K562 (cell line): ENCODE measurements at regions not wholly inside any gene's neighbourhood (a gene's known extent, or its start where the extent isn't known, plus 50 kb on each side); places are given as distances from the start of the nearest gene placed in this dataset.
A peak's percentile ranks its signal among the peaks of the same experiment; 100 is the strongest.

Experiments
- ATAC-seq: fragments of 200-7000 bp; cut with Tn5 transposase; 3 replicates; pipeline ENCODE4 v1.9.1; 2020; ENCODE audit warnings: moderate library complexity
- BruUV-seq: library from RNA; stranded (reverse); fragments of 400-500 nt; replicated peaks from 2 replicates; lab custom pipeline; 2021; lab: Mats Ljungman, UMichigan
- CTCF ChIA-PET: fragments of 300-600 bp; formaldehyde crosslinking; extraction: SDS; loops from one replicate; lab custom pipeline; 2021; ENCODE audit warnings: low intra/inter-chr PET ratio; lab: Yijun Ruan, JAX
- POLR2A ChIA-PET: fragments of 300-600, 350-650 bp; sonication (Branson Sonifier 250); formaldehyde crosslinking; extraction: SDS; loops from one replicate; lab custom pipeline; 2021; ENCODE audit warnings: antibody characterized with exemption, inconsistent platforms; lab: Yijun Ruan, JAX
- DNase-seq, 4 experiments: peaks; one replicate each; pipeline versions ENCODE4 v3.0.0 to v3.0.0-alpha.2; 2011 to 2018; ENCODE audit warnings: low spot score in 3 of 4, mixed read lengths in 3 of 4; ENCODE audit errors: extremely low read depth in 1 of 4
- FAIRE-seq: peaks from 2 replicates; lab custom pipeline; 2011; peaks lifted over from hg19 to GRCh38; lab: Jason Lieb, UNC
- H2AFZ ChIP-seq: 2 replicates; pipeline ENCODE4 v1.6.0; 2011; ENCODE audit warnings: low read depth, low read length, control low read depth, inconsistent platforms
- H3K27ac ChIP-seq: fragments of 200-600 bp; 3 replicates; pipeline ENCODE4 v1.8.0; 2011; ENCODE audit warnings: low read depth, mild to moderate bottlenecking, control low read depth, inconsistent platforms, low read length, moderate library complexity, mixed read lengths; ENCODE audit errors: extremely low read depth
- H3K27me3 ChIP-seq, 2 experiments: fragments of 300-600 bp in 1 of 2; 2 replicates in 1 of 2; 3 replicates in 1 of 2; pipeline versions ENCODE4 v1.6.0 to v1.8.0; 2011; ENCODE audit warnings: inconsistent platforms in 2 of 2, low read length in 2 of 2, mild to moderate bottlenecking in 1 of 2, mixed read lengths in 1 of 2, moderate library complexity in 1 of 2; ENCODE audit not compliant: control insufficient read depth in 2 of 2, insufficient read depth in 2 of 2
- H3K36me3 ChIP-seq: fragments of 300-600 bp; 3 replicates; pipeline ENCODE4 v1.8.0; 2011; ENCODE audit warnings: mild to moderate bottlenecking, low read length, inconsistent platforms; ENCODE audit not compliant: control insufficient read depth, insufficient read depth
- H3K4me1 ChIP-seq, 2 experiments: fragments of 200-600 bp in 1 of 2; replicated peaks in 1 of 2; 2 replicates in 1 of 2; 3 replicates in 1 of 2; pipeline versions ENCODE4 v1.5.1 to v1.8.0; 2011; ENCODE audit warnings: inconsistent platforms in 2 of 2, low read length in 2 of 2, mild to moderate bottlenecking in 1 of 2, mixed read lengths in 1 of 2, moderate library complexity in 1 of 2; ENCODE audit not compliant: control insufficient read depth in 2 of 2, insufficient read depth in 2 of 2
- H3K4me2 ChIP-seq: 2 replicates; pipeline ENCODE4 v1.6.1; 2011; ENCODE audit warnings: low read length, control low read depth, inconsistent platforms, mixed read lengths; ENCODE audit not compliant: insufficient read depth
- H3K4me3 ChIP-seq: fragments of 200-600 bp; sonication (generic), shearing (Covaris generic); 2 replicates; pipeline ENCODE4 v1.5.1; 2016; ENCODE audit warnings: control low read depth, inconsistent platforms
- H3K79me2 ChIP-seq: fragments of 200-600 bp; 3 replicates; pipeline ENCODE4 v1.8.0; 2011; ENCODE audit warnings: low read length, inconsistent platforms; ENCODE audit not compliant: control insufficient read depth, insufficient read depth
- H3K9ac ChIP-seq, 2 experiments: 2 replicates each; pipeline versions ENCODE4 v1.6.0 to v1.6.1; 2011; ENCODE audit warnings: low read depth in 2 of 2, low read length in 2 of 2, control low read depth in 1 of 2, inconsistent platforms in 1 of 2, mild to moderate bottlenecking in 1 of 2, mixed read lengths in 1 of 2; ENCODE audit not compliant: insufficient read depth in 1 of 2
- H3K9me1 ChIP-seq: one replicate; pipeline ENCODE4 v1.6.0; 2011; ENCODE audit warnings: inconsistent platforms, mild to moderate bottlenecking, low read length, moderate library complexity; ENCODE audit not compliant: control insufficient read depth, insufficient read depth
- H3K9me3 ChIP-seq: replicated peaks from 2 replicates; pipeline ENCODE4 v1.5.1; 2011; ENCODE audit warnings: low read depth, low read length, inconsistent platforms; ENCODE audit not compliant: control insufficient read depth, insufficient read depth
- H4K20me1 ChIP-seq: replicated peaks from 2 replicates; pipeline ENCODE4 v1.6.1; 2011; ENCODE audit warnings: low read length, inconsistent platforms, mixed read lengths; ENCODE audit not compliant: control insufficient read depth, insufficient read depth
- ATF3 ChIP-seq, 2 experiments: fragments of 450-650 bp in 1 of 2; sonication (generic) in 1 of 2; formaldehyde crosslinking in 1 of 2; IDR thresholded peaks in 1 of 2; conservative IDR thresholded peaks in 1 of 2; 2 replicates each; pipeline versions ENCODE4 v1.6.1 to v1.8.1; 2016 to 2023; ENCODE audit warnings: mild to moderate bottlenecking in 2 of 2, moderate library complexity in 2 of 2, inconsistent platforms in 1 of 2, missing genetic modification reagents in 1 of 2
- BCL6 ChIP-seq: fragments of 250-450 bp; sonication (Bioruptor Pico); IDR thresholded peaks from 2 replicates; pipeline ENCODE4 v1.4.0; 2020
- ZBTB12 ChIP-seq: fragments of 250-450 bp; sonication (Bioruptor Pico); IDR thresholded peaks from 2 replicates; pipeline ENCODE4 v1.4.0; 2020
- ZNF699 ChIP-seq: fragments of 250-450 bp; sonication (Bioruptor Pico); IDR thresholded peaks from 2 replicates; pipeline ENCODE4 v1.8.0; 2021; ENCODE audit warnings: mild to moderate bottlenecking, moderate library complexity; ENCODE audit not compliant: insufficient replicate concordance
- ZNF740 ChIP-seq, 3 experiments: fragments of 200-800 bp in 1 of 3; sonication (Bioruptor generic) in 1 of 3; sonication (generic) in 1 of 3; formaldehyde crosslinking in 1 of 3; IDR thresholded peaks; 2 replicates each; pipeline versions ENCODE4 v1.6.1 to v1.8.0; 2016 to 2022; ENCODE audit warnings: mild to moderate bottlenecking in 2 of 3, missing compliant biosample characterization in 2 of 3, missing genetic modification characterization in 2 of 3, missing genetic modification reagents in 1 of 3
- WGBS: fragments of 100-300 bp; shearing (Covaris generic); methylation state at CpG from one replicate; pipeline ENCODE4 v1.1.6; 2016; ENCODE audit warnings: low coverage, mixed read lengths; ENCODE audit not compliant: insufficient coverage; ENCODE audit errors: missing lambda C conversion rate; 5-methylcytosine and 5-hydroxymethylcytosine counted together
- in situ Hi-C: fragments of 300-500 bp; cut with MboI; formaldehyde crosslinking; loops from 4 replicates; pipeline ENCODE4 v1.15.0; 2018; ENCODE audit warnings: inconsistent platforms, mixed read lengths
- intact Hi-C: fragments of 100-400 bp; cut with micrococcal nuclease; formaldehyde crosslinking; loops from 2 replicates; pipeline ENCODE4 v1.14.2; 2022
- TF ChIP-seq, protein P1 (sequence below): fragments of 150-350 bp; conservative IDR thresholded peaks from 2 replicates; pipeline ENCODE4 v1.6.1; 2014; ENCODE audit warnings: low read length

GRCh38 chr14:65344011-65344410 is 68.5 kb upstream of the FUT8 start:
- Histone ChIP-seq H3K79me2 (no peaks in the 10 kb centered on the region), H4K20me1 (no peaks in the 10 kb centered on the region), H3K9ac (no peak overlapping the region), H3K4me3 (no peak overlapping the region), H2AFZ (no peak overlapping the region), H3K36me3 (no peaks in the 10 kb centered on the region), H3K9me1 (no peaks in the 10 kb centered on the region), H3K4me1 (peaks cover 0 to 11% of the 10 kb centered on the region in 2 experiments; a peak in 2 of 5 replicates), H3K27me3 (peaks cover 0 to 2% of the 10 kb centered on the region in 2 experiments; a peak in 1 of 5 replicates), H3K9me3 (no peaks in the 10 kb centered on the region), H3K4me2 (no peak overlapping the region), H3K27ac (no peak overlapping the region)
- no peak for DNase-seq
- TF ChIP-seq ATF3 (IDR thresholded peaks at IDR 0.05) (peak; percentile 26; the same call in 1 of the 2 replicates), ATF3 (CRISPR knock-in tag; conservative IDR thresholded peaks at IDR 0.05) (no peak), BCL6 (no peak), ZBTB12 (no peak), ZNF740 (CRISPR knock-in tag; IDR thresholded peaks at IDR 0.05) (no peak), ZNF740 (tag; IDR thresholded peaks at IDR 0.05) (no peak), ZNF699 (CRISPR knock-in tag) (no peak)
- TF ChIP-seq, protein P1, sequence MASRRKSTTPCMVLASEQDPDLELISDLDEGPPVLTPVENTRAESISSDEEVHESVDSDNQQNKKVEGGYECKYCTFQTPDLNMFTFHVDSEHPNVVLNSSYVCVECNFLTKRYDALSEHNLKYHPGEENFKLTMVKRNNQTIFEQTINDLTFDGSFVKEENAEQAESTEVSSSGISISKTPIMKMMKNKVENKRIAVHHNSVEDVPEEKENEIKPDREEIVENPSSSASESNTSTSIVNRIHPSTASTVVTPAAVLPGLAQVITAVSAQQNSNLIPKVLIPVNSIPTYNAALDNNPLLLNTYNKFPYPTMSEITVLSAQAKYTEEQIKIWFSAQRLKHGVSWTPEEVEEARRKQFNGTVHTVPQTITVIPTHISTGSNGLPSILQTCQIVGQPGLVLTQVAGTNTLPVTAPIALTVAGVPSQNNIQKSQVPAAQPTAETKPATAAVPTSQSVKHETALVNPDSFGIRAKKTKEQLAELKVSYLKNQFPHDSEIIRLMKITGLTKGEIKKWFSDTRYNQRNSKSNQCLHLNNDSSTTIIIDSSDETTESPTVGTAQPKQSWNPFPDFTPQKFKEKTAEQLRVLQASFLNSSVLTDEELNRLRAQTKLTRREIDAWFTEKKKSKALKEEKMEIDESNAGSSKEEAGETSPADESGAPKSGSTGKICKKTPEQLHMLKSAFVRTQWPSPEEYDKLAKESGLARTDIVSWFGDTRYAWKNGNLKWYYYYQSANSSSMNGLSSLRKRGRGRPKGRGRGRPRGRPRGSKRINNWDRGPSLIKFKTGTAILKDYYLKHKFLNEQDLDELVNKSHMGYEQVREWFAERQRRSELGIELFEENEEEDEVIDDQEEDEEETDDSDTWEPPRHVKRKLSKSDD, result no peak
- CTCF ChIA-PET, result no interaction called here
- ATAC-seq, result no peak
- POLR2A ChIA-PET, result interaction anchor here (1.0 kb wide), 1 partner anchor 12 kb away, joined by 5 read pairs; no protein-coding TSS in a partner anchor
- 9% methylated on average over 3 of the region's 5 CpGs for WGBS
- no TSS peak for BruUV-seq
- in situ Hi-C loops, result no loop called here
- no peak for FAIRE-seq
- intact Hi-C loops, result no loop called here
